Heart left ventricle (tissue), 13 donors: ENCODE measurements at regions not wholly inside any gene's neighbourhood (a gene's known extent, or its start where the extent isn't known, plus 50 kb on each side); places are given as distances from the start of the nearest gene placed in this dataset.

Experiments used
- CTCF ChIP-seq, 12 donors: fragments of 200-600 bp; sonication (generic) in 4 of 12; IDR thresholded peaks; one replicate each; pipeline versions ENCODE4 v1.5.0 to v1.8.0; 2018 to 2022; ENCODE audit warnings: antibody characterized with exemption in 12 of 12, mild to moderate bottlenecking in 5 of 12
- POLR2A ChIP-seq, 2 donors: fragments of 450-650 bp; IDR thresholded peaks; one replicate each; pipeline ENCODE4 v1.6.1; 2017; ENCODE audit warnings: antibody characterized with exemption in 2 of 2, mild to moderate bottlenecking in 2 of 2, moderate library complexity in 2 of 2
- donor health status: ischemic (EF 13 %, LVEDD 7.1; RV severe dilation, severe dysfunction).
- donor health status: DM: no; HTN: yes; CAD: no.
- donor health status: DM: no; HTN: no; CAD: no.
- donor health status: ischemic (EF 25% LVEDD 6.9; RV normal size, moderate dysfunction).
- donor health status: ischemic (EF 25% LVEDD 5.7; RV mildly dilated, moderate dysfunction).
- donor health status: ischemic (EF 35%, LVEDD 5.7; RV mildly dilated, moderate dysfunction).
- donor health status: nonischemic (EF 11% LVEDD 7.7; RV severe dilation, severe dysfunction).
- donor health status: DM: yes; HTN: yes; CAD: no.
- donor health status: PGD.
- donor health status: ischemic (EF 29% LVEDD 5.4; RV normal size, mild dysfunction).
- donor health status: nonischemic (EF 23%, LVEDD 6.1; RV moderate dilation, normal function).

DNA sequence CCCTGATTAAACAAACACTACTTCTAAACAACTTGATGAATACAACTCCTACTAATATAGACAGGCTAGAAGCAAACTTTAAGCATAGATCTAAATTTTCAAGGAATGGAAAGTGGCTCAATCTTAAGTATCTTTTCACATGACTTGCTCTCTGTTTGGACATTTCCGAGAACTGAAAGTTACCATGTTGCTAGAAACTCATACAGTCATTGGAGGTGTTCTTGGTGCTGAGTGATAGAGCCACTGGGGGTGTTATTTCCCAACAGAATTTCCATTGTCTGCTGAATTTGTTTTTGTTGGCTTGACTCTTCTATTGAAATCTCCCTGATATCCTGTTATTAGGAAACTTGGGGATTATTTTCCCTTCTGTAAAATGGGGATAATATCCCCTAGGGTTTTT is 264.5 kb upstream of the RASGRP1 start:
- TF ChIP-seq POLR2A (IDR thresholded peaks at IDR 0.05), result no peak
- TF ChIP-seq CTCF (IDR thresholded peaks at IDR 0.05), result no peak
